HL-60 (cell line): ENCODE measurements at regions not wholly inside any gene's neighbourhood (a gene's known extent, or its start where the extent isn't known, plus 50 kb on each side); places are given as distances from the start of the nearest gene placed in this dataset.
"Not testable (repeated sequence)": the region's sequence is repeated elsewhere in the genome, so short reads cannot be mapped to it uniquely, and the experiment has no call there.

Source experiments
- CTCF ChIP-seq: IDR thresholded peaks from one replicate; pipeline ENCODE4 v1.5.1; 2011; ENCODE audit warnings: low read length, control low read depth, inconsistent platforms; ENCODE audit not compliant: insufficient read depth
- GABPA ChIP-seq: IDR thresholded peaks from 2 replicates; pipeline ENCODE4 v1.6.1; 2012; ENCODE audit warnings: low read depth
- POLR2AphosphoS5 ChIP-seq: IDR thresholded peaks from 2 replicates; pipeline ENCODE4 v1.6.1; 2012; ENCODE audit warnings: low read depth
- REST ChIP-seq: IDR thresholded peaks from 2 replicates; pipeline ENCODE4 v1.6.1; 2012; ENCODE audit warnings: low read depth; ENCODE audit not compliant: insufficient replicate concordance

- TF ChIP-seq CTCF, GABPA, REST, POLR2AphosphoS5: not testable (repeated sequence)
Measured at GRCh38 chr9:42577851-42578250, 394.4 kb downstream of the SPATA31A6 start.
